ENCODE measurements at regions not wholly inside any gene's neighbourhood (a gene's known extent, or its start where the extent isn't known, plus 50 kb on each side); places are given as distances from the start of the nearest gene placed in this dataset.
"Not testable (repeated sequence)": the region's sequence is repeated elsewhere in the genome, so short reads cannot be mapped to it uniquely, and the experiment has no call there.

- no peak for DNase-seq
Observed at GRCh38 chr14:53247596-53248370, 94.7 kb upstream of the DDHD1 start.

- DNase-seq = not testable (repeated sequence)
Observed at GRCh38 chr14:53242898-53243297, 89.8 kb upstream of the DDHD1 start.

- DNase-seq = no peak
Observed at GRCh38 chr14:53237488-53237887, 84.4 kb upstream of the DDHD1 start.

- DNase-seq = no peak
Observed at GRCh38 chr14:53236708-53237107, 83.6 kb upstream of the DDHD1 start.

GRCh38 chr14:53231171-53231570, 78.0 kb upstream of the DDHD1 start:
- no peak for DNase-seq

- DNase-seq = no peak
Observed at GRCh38 chr14:53228966-53229365, 75.8 kb upstream of the DDHD1 start.

GRCh38 chr14:53227154-53227718, 74.1 kb upstream of the DDHD1 start:
- no peak for DNase-seq

GRCh38 chr14:53226553-53226952, 73.4 kb upstream of the DDHD1 start:
- no peak for DNase-seq

GRCh38 chr14:53220914-53221313, 67.8 kb upstream of the DDHD1 start:
- no peak for DNase-seq

- DNase-seq = no peak
Observed at GRCh38 chr14:53218161-53218560, 65.0 kb upstream of the DDHD1 start.

- peak; percentile 49 for DNase-seq
Observed at GRCh38 chr14:53217316-53217994, 64.3 kb upstream of the DDHD1 start.

GRCh38 chr14:53216955-53217315, 63.8 kb upstream of the DDHD1 start:
- DNase-seq = not testable (repeated sequence)

GRCh38 chr14:53216478-53216877, 63.4 kb upstream of the DDHD1 start:
- DNase-seq = not testable (repeated sequence)

GRCh38 chr14:53215101-53215500, 62.0 kb upstream of the DDHD1 start:
- DNase-seq = no peak

- no peak for DNase-seq
Observed at GRCh38 chr14:53214384-53214783, 61.3 kb upstream of the DDHD1 start.

GRCh38 chr14:53213761-53214160, 60.6 kb upstream of the DDHD1 start:
- DNase-seq = no peak

- DNase-seq = no peak
Observed at GRCh38 chr14:53209370-53209769, 56.2 kb upstream of the DDHD1 start.
